Middle frontal gyrus (tissue), 1 donor: ENCODE measurements at regions not wholly inside any gene's neighbourhood (a gene's known extent, or its start where the extent isn't known, plus 50 kb on each side); places are given as distances from the start of the nearest gene placed in this dataset.
"Not testable (repeated sequence)": the region's sequence is repeated elsewhere in the genome, so short reads cannot be mapped to it uniquely, and the experiment has no call there.

ENCODE experiments used
- DNase-seq: peaks from one replicate; pipeline ENCODE4 v3.0.0-alpha.2; 2015; ENCODE audit warnings: low spot score; ENCODE audit errors: extremely low spot score

DNA sequence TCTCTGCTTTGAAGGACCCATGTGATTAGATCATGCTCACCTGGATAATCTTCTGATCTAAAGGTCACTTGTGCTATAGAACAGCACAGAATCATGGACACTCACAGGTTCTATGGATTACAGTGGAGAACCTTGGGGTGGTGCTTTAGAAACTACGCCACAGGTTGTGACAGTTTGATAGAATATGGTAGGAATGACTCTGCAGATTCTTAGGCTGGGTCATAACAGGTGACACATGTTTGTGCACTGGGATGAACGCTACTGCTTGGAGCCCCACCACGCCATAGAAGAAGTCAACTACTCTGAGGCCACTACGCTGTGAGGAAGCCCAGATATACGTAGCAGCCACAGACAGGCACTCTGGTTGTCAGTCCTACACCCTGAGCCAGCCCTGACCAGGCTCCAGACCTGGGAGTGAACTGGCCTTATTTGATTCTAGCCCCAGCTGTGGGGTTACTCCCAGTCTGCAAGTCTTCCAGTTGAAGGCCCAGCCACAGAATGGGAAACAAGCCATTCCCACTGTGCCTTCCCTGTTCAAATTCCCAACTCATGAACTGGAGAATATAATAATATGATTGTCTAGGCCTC lies 99.0 kb upstream of the SLC24A3 start:
- DNase-seq: no peak

DNA sequence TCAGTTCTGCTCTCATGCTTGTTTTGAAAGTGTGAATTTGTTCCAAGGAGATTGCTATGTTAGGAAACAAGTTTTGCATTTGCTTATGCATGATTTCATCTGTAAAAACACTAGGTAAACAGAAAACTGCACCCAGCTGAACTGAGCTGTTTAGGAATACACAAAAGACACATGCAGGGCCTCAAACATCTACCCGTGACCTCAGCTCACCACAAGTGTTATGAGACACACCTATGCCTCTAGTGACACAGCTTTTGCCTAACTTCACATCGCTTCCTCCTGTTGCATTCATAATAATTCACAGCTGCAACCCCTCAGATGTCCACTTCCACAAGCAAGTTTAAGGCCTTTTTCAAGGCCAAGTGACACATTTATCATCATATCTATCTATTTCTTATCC lies 98.0 kb upstream of the SLC24A3 start:
- no peak for DNase-seq

DNA sequence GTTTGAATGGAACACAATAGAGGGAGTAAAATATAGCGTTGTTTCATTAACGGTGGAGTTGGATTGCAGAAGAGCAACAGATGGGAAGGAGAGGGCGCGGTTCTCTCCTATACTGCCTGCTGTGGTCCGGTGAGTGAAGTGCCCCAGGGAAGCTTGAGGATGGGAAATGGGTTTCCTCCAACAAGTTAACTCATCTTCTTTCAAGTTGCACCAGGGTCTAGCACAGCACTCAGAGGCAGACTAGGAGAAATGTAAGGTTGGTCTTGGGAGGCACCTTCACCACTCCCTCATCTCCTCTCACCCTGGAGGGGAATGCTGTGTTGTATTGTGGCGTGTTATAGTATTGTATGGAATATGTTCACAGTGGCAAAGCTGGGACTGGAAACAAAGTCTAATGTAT lies 96.9 kb upstream of the SLC24A3 start:
- DNase-seq: no peak

DNA sequence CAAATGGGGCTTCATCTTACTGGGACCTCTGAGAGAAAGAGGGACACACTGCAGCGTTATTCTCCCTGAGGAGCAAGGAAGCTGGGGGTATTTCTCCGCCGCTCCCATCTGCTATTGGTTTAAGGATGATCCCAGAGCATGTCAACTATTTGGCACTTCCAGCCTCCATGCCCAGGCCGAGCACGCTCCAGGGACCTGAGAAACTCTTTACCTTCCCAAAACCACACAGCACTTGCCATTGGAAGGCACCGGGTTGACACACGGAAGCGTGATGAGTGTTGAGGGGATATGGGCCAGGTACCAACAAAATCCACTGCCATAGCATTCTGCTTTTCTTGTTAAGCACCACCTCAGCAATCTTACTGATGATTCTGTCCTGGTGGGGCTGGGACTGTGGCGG lies 92.4 kb upstream of the SLC24A3 start:
- no peak for DNase-seq

DNA sequence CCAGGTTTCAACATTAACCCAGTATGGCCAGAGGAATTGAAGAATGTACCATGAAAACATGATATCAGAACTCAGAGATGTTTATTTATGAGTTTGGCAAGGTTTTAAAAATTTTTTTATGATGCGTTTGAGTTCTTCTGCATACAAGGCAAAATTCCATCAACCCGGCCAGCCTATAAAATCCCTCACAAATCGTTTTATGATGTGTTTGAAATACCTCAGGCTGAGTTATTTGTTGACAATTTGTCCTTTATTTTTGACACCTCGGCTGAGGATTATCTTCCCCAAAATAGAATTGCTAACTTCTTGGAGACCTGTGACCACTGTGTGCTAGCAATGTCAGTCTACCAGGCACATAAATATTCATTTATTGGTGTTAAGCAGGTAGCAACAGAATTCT lies 91.9 kb upstream of the SLC24A3 start:
- DNase-seq: no peak

DNA sequence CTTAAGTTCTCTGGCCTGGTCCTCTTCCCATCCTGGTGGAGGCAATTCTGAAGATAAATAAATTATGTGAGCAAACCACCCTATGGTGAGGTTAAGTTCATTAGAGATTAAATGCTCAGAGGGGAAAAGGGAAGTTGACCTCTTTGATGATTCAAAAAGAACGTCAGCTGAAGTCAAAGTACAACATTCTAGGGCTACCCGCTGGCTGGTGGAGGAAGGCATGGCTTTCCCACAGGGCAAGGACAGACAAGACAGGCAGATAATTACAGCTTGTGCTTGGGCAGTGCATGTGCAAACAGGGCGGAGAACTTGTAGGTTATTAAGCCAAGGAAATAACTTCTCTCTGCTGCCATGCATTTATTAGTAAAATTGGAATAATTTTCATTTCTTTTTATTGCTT lies 91.0 kb upstream of the SLC24A3 start:
- DNase-seq: no peak

DNA sequence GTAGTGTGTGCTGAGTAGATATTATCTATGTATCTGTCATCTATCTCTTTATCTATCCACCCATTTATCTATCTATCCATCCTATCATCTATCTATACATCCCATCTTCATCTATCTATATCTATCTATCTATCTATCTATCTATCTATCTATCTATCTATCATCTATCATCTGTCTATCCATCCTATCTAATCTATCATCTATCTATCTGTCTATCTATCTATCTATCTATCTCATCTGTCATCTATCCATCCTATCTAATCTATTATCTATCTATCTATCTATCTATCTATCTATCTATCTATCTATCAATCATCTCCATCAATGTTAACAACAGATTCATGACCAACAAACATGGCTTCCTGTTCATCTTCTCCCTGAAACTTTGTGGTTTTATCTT lies 90.5 kb upstream of the SLC24A3 start:
- DNase-seq: no peak

DNA sequence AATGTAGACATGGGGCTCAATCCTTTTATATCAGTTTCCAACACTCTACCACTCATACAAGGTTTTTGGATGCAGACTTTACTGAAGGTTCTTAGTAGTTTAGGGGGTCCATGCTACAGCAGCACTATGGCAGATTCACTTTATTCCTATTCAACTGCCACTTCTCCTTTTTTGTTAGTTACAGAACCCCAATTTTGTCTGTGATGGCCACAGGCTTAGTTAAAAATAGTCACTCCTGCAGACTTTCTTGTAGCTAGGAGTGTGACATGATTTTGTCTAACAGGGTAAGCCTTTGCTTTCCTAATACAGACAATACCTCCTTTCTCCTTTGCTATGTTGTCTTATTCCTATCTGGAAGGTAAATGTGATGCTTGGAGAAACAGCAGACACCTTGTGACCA lies 90.0 kb upstream of the SLC24A3 start:
- DNase-seq: no peak

DNA sequence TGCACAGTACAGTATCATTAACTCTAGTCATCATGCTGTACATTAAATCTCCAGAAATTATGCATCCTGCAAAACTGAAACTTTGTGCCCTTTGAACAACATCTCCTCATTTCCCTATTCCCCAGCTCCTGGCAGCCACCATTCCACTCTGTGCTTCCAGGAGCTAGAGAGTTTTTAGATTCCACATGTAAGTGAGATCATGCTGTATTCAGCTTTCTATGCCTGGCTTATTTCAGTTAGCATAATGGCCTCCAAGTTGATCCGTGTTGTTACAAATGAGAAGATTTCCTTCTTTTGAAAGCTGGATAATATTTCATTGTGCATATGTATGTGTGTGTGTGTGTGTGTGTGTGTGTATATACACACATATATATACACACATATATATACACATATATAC lies 86.9 kb upstream of the SLC24A3 start:
- DNase-seq: no peak

DNA sequence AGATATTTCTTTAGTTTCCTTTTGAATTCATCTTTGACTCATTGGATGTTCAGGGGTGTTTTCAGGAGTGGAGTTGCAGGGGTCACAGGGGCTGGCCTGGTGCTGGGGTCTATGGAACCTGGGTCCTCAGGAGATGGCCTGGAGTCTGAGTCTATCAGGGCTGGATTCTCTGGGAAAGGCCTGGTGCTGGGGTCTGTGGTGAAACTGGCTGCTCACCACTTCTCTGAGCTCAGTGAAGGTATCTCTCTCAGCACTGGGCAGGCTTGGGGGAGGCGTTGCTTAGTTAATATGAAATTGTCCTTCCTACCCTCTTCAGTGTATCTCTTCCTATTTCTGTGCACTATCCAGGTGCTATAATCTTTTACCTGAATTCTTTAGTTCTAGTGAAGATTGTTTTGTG lies 83.1 kb upstream of the SLC24A3 start:
- no peak for DNase-seq

DNA sequence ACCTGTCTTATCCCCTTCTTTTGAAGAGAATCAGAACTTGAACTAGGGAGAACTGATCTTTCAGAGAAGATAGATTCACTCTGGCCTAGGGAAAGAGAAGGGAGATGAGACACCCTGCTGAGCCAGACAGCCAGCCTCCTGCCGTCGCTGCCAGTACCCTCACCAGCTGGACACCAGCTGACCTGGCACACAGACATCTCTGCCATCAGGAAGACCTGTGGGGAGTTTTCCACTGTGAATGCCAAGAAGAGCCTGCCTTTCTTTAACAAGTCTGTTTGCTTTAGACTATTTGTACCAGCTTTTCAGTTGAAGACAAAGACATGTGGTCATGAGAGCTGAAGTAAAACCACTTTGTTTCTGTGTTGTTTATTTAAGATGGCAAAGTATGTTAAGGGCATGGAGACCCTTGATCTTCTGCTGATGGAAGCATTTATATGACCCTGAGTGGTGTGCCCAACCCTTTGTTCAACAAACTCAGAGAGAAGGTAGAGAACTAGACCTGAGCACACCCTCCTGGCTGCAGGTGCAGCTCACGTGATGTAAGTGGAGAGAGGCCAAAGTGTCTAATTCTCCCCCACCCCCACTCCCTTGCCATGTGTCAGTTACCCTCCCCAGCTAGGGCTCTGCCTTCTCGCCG lies 82.3 kb upstream of the SLC24A3 start:
- DNase-seq: no peak

DNA sequence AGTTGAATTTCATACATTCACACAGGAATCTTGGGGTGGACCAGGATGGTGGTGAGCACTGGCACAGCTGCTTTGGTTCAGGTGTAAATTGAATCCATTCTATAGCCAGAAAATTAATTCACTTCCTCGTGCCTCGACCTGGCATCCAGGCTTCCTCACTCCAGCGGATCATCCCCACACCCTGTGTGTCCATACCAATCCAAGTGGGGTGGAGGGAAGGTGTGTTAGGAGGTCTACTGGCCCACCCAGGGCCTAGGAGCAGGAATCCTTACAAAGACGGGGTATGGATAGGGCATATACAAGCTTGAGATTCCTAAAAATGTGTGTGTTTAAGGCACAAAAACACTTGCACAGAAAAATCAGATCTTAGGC lies 81.8 kb upstream of the SLC24A3 start:
- DNase-seq: no peak

DNA sequence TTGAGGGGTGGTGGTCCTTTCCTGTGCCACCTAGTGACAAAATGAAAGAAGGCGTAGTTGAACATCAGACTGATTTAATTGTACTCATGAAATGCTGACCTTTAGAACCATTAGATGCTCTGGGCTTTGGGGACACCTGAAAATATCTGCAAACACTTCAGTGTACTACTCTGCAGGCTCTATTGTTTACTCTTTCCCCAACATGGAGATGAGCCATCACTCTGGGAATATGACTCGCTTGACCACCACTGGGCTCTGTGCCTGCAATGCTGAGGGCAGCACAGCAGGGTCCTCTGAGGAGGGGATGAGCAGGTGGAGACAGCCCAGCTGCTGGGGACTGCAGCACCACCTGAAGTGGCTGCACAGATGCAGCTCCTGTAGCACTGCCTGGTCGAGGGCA lies 74.8 kb upstream of the SLC24A3 start:
- DNase-seq: no peak

DNA sequence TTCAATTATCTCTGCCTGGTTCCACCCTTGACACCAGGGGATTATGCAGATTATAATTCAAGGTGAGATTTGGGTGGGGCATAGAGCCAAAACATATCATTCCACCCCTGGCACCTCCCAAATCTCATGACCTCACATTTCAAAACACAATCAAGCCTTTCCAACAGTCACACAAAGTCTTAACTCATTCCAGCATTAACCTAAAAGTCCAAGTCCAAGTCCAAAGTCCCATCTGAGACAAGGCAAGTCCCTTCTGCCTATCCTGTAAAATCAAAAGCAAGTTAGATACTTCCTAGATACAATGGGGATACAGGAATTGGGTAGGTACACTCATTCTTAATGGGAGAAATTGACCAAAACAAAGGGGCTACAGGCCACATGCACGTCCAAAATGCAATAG lies 73.7 kb upstream of the SLC24A3 start:
- no peak for DNase-seq

DNA sequence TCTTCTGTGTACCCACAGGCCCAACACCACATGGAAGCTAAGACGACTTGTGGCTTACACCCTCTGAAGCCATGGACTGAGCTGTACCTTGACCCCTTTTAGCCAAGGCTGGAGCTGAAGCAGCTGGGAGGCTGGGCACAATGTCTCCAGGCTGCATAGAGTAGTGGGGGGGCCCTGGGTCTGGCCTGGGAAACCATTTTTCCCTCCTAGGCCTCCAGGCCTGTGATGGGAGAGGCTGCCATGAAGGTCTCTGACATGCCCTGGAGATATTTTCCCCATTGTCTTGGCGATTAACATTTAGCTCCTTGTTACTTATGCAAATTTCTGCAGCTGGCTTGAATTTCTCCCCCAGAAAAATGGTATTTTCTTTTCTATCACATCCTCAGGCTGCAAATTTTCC lies 72.9 kb upstream of the SLC24A3 start:
- DNase-seq: not testable (repeated sequence)

DNA sequence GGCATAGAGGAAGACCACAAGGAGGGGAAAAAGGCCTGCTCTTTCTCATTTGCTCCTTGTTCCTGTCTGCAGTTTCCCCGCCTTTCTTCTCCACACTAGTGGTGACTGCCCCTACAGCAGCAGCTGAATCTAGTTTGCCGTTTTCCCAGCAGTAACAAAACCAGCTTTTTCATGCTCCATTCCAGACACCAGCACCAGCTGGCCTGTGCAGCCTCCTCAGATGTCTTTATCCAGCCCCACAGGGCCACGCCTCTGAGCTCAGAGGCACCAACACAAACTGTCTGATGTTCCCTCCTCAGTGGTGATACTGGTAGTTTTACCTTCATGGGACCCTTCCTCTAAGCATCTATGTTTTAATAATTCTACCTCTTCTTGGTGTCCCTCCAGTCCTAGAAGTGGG lies 70.4 kb upstream of the SLC24A3 start:
- DNase-seq: no peak

DNA sequence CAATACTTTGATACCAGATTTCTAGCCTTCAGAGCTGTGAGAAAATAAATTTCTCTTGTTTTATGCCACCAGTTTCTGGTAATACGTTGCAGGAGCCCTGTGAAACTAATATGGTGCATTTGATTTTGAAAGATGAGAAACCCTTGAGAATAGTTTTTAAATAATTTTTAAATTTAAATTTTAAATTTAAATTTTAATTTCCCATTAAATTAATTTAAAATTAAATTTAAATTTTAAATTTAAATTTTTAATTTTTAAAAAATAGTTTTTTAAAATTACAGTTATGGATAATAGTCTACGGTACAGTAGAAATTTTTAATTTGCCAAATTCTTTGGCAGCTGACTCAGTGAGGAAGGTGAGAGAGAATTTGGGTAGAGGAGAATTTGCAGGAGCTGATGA lies 68.6 kb upstream of the SLC24A3 start:
- no peak for DNase-seq

DNA sequence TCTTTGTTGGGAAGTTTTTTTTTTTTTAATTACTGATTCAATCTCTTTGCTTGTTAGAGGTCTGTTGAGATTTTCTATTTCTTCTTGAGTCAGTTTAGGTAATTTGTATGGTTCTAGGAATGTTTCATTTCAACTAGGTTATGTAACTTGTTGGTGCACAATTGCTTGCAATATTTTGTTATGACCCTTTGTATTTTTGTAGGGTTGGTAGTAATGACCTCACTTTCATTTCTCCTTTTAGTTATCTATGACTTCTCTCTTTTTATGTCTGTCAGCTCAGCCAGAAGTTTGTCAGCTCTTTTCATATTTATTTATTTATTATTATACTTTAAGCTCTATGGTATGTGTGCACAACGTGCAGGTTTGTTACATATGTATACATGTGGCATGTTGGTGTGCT lies 51.1 kb upstream of the SLC24A3 start:
- no peak for DNase-seq
